DND-41 (cell line): ENCODE measurements at regions not wholly inside any gene's neighbourhood (a gene's known extent, or its start where the extent isn't known, plus 50 kb on each side); places are given as distances from the start of the nearest gene placed in this dataset.

ENCODE experiments used
- CTCF ChIP-seq: IDR thresholded peaks from 2 replicates; pipeline ENCODE4 v1.5.1; 2012; ENCODE audit warnings: borderline replicate concordance, low read length, moderate library complexity, mild to moderate bottlenecking; ENCODE audit not compliant: poor library complexity, severe bottlenecking; ENCODE audit errors: extremely low read depth
- EZH2 ChIP-seq: IDR thresholded peaks from 3 replicates; pipeline ENCODE4 v1.6.1; 2012; ENCODE audit warnings: borderline replicate concordance, low read depth, mild to moderate bottlenecking, moderate library complexity, low read length, inconsistent platforms; ENCODE audit not compliant: severe bottlenecking

- TF ChIP-seq CTCF: no peak
- TF ChIP-seq EZH2: no peak
Measured at GRCh38 chr22:47437110-47437509, 674.7 kb downstream of the TBC1D22A start.
